ENCODE measurements at regions not wholly inside any gene's neighbourhood (a gene's known extent, or its start where the extent isn't known, plus 50 kb on each side); places are given as distances from the start of the nearest gene placed in this dataset.

- TF ChIP-seq CTCF (IDR thresholded peaks at IDR 0.05) (peak; percentile 54), FOXJ3 (CRISPR knock-in tag; IDR thresholded peaks at IDR 0.05; ENCODE audit: borderline replicate concordance) (no peak), USF1 (CRISPR knock-in tag; IDR thresholded peaks at IDR 0.05) (no peak), ATF2 (CRISPR knock-in tag; IDR thresholded peaks at IDR 0.05; ENCODE audit: borderline replicate concordance, low read depth) (no peak), NFYB (CRISPR knock-in tag; conservative IDR thresholded peaks at IDR 0.05; ENCODE audit: low read depth) (no peak), MAX (CRISPR knock-in tag; IDR thresholded peaks at IDR 0.05) (peak; percentile 52; the same call in 1 of the 2 replicates)
These were observed 75.5 kb upstream of the MED9 start for GRCh38 chr17:17401271-17401781.

All from WTC11 (cell line).